Kasumi-1 (cell line): ENCODE measurements at regions not wholly inside any gene's neighbourhood (a gene's known extent, or its start where the extent isn't known, plus 50 kb on each side); places are given as distances from the start of the nearest gene placed in this dataset.
"Not testable (repeated sequence)": the region's sequence is repeated elsewhere in the genome, so short reads cannot be mapped to it uniquely, and the experiment has no call there.

ENCODE experiments used
- DNase-seq, 2 experiments: peaks; one replicate each; lab custom pipeline; 2025; lab: John Stamatoyannopoulos, UW

DNA sequence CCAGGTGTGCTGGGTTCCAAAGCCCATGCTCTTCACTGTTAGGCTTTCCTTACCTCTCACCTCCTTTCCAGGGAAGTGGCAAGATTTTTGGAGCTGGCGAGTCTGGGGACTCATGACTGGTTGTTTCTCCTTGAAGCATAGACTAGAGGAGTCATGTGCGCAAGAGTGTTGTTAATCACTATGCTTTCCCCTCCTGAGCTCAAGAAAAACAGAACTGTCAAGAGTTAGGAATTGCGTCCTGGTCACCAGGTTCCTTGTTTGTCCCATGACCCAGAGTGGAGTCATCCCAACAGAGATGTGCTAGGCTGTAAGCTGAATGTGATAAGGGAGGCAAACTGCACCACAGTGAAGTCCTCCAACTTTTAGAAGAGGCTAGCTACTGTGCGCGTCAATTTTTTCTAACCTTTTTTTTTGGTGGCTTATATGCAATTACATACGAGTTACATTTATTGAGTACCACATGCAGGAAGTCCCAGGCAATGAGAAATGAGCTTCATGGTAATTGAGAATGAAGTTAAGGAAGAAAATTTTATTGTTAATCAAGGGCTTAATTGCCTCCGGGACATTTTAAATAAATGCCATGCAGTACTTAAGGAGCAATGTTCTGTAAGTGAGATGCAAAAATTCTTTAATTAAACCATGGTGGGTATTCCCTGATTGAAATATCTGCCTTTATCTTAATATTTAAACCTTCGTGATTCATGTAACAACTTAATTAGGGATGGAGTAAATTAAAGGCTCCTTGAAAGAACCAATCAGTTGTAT lies 233.9 kb downstream of the ZIC5 start:
- DNase-seq, result no peak

- DNase-seq, result no peak
Observed at GRCh38 chr13:99736541-99736940, 235.0 kb downstream of the ZIC5 start.

GRCh38 chr13:99734013-99734693 lies 232.9 kb downstream of the TM9SF2 start:
- DNase-seq, result no peak

DNA sequence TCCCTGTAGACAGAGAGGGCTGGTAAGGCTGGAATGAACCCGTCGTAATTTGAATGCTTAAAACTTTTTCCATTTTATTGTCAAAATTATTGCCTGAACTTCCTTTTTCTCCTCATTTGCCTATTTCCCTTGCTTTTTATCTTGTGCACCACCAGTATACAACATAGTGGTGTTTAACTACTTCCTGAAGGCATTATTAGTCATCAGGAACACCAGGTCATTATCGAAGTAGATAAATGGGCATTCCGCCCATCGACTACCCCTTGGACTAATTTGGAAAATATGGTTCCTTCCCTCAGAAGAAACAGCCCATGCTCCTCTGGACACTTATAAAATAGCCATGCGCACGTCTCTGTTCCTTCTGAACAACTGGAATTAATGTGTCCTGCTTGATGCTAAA lies 232.1 kb downstream of the TM9SF2 start:
- DNase-seq, result no peak

DNA sequence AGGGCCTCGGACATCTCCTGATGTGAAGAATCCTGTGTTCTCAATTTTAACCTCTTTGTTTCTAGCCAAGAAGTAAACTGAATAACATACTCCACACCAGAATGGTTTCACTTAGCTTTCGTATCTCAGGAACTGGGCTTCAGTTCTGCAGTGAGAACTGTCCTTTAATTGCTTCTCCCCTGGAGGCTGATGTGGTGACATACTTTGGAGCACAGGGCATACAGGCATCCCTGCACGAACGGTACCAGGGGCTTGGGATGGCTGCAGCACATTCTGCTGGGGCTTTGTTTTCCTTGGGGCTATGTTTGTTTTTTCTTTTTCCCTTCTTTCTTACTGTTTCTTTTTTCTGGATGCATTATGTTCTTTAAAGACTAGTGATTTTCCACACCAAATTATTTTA lies 230.5 kb downstream of the TM9SF2 start:
- no peak for DNase-seq

DNA sequence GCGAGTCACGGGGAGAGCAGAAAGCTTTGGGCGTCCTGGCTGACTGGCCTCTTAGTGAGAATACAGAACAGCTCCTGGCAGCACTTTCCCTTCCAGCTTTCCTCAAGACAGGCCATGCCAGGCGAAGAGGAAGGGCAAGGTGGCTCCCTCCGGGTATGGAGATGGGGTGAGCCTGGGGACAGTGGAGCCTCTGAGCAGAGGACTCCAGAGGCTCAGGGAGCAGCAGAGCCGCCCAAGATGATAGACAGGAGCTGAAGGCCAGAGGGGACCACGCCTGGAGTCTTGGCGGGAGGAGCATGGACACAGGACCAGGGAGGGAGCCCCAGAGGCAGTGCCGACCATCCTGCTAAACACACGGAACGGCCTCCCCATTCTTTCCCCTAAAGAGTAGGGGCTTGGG lies 229.1 kb downstream of the TM9SF2 start:
- no peak for DNase-seq

DNA sequence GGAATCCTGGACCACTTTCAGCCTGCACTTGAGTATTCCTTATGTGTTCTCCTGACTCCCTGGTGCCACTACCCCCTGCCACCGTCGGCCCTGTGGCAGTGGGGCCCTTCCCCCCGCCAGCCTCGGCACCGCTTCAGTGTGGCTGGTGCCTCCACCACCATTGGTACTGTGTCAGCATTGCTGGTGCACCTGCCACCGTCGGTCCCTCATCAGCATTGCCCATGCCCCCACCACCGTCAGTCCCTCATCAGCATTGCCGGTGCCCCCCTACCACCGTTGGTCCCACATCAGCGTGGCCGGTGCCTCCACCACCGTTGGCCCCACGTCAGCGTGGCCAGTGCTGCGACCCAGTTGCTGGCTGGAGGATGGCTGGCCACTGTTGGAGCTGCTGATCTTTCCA lies 228.5 kb downstream of the TM9SF2 start:
- DNase-seq, result no peak

- not testable (repeated sequence) for DNase-seq
Observed at GRCh38 chr13:99727651-99728050, 226.4 kb downstream of the TM9SF2 start.

DNA sequence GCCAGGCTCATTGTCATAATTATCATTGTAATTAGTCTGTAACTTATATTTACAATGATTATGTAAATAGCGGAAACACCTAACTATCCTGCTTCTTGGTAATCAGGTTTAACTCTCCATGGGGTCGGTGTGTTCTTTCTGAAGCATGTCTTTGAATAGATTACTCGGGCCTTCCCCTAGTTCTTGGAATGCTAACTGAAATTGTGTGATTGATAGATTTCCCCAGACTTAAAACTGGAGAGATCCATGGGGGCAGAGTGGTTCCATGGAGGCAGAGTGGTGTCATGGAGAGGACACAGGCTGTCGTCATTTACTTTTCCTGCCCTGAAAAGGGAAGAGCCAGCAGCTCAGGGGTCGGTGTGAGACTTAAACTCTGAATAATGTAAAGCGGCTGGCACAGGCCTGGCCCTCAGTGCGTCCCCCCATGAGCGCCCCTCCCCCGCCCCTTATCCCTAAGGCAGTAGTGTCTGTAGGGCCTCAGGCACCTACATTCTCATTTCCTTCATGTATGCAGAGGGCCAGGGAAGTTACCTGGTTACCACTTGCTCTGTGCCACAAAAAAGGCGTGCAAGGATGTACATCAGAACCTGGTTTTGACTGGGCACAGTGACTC lies 225.1 kb downstream of the TM9SF2 start:
- DNase-seq, result no peak

DNA sequence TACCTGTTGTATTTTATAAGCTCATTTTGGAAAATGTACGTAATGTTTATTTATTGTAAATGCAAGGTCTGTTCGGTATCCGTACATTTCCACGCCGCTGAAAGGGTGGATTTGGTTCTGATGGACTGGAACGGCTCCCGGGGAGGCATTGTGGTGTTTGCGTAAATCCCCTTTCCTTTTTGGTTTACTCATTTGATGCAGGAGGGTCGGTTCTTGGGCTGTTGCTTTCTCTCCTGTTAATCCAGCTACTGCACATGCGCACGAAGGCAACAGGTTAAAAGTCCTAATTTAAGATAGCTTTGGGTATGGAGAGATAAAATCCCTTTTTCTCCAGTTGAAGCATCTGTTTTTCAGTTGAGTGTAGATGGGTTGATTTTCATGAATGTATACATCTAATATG lies 224.4 kb downstream of the TM9SF2 start:
- DNase-seq, result no peak

DNA sequence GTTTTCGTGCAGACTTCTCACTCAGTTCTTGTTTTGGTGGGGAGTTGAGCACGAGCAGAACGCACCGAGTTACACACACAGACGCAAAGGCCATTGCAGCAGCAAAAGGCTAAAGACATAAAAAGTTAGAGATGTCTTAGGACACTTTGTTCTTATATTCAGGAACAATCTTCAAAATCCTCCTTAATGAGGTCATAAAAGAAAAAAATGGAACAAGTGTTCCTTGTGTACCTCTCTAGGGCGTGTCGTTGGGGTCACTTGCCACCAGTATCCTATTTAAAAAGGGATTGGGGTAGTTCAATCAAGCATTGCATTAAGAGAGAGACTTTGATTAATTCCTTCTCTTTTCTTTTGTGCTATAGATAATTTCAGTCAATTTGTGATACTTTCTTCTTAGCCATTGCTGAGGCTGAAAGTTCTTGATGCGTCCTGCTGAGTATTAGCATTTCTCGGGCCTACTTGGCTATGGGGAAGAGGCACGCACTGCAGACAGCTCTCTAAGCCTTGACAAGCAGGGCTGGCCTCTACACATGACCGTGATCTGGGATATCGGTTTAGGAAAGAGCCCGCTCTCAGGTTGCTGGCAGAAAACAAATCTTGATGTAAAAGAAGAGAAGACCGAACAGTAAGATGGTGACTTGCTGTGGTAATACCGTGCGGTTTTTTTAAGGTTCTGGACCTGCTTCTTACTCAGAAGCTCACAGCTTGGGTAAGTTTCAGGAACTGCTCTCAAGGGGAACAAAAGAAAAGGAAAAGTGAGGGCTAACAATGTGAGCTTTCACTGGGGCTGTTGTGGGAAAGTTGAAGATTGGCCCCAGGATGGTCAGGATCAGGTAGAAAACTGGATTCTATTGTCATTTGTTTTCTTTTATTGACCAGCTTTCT lies 223.6 kb downstream of the TM9SF2 start:
- no peak for DNase-seq

GRCh38 chr13:99723878-99724277 lies 222.6 kb downstream of the TM9SF2 start:
- DNase-seq, result no peak

DNA sequence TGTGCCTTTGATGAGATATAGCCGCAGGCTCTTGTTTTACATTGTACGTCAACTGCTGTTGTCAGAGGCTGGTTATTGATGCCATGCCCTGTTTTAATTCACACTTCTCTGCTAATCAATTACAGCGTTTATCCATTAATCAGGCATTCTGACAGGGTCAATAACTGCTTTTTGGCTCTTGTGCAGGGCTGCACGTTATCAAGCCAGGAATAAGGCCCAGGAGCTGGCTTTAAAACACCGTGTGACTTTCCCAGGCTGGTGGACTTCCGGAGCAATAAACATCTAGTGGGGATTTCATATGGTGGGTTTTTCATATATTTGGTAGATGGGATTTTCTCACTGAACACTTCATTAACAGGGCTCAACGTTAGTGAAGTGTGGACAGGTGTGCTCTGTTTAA lies 221.7 kb downstream of the TM9SF2 start:
- no peak for DNase-seq

GRCh38 chr13:99722338-99722818 lies 221.1 kb downstream of the TM9SF2 start:
- DNase-seq, result no peak

GRCh38 chr13:99721606-99722337 lies 220.5 kb downstream of the TM9SF2 start:
- peak; percentile 77 to 79 for DNase-seq

DNA sequence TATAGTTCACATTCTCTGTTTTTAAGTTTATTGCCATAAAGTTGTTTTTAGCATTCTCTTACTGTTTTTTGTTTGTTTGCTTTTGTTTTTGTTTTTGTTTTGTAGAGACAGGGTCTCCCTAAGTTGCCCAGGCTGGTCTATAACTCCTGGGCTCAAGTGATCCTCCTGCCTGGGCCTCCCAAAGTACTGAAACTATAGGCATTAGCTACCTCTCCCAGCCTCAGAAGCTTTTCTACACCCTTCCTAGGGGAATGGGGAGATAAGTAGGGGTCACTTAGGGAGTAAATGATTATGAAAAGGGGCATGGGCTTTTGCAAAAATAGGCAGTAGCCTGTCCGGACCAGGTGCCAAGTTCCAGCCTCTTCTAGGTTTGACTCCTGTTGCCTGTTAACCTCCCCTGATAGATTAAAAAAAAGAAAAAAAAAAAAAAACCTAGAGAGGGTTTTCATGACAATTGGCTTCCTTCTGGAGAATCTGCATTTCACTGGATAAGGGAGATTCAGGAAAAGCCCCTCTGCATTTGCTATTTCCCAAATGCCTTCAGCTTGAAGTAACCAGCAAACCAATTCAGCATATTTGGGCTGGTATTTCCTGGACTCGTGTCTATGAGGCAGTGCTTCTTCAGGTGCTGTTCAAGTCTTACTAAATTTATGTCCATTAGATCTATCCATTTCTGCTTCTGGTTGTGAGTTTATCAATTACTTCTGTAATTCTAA lies 216.8 kb downstream of the TM9SF2 start:
- DNase-seq, result no peak

DNA sequence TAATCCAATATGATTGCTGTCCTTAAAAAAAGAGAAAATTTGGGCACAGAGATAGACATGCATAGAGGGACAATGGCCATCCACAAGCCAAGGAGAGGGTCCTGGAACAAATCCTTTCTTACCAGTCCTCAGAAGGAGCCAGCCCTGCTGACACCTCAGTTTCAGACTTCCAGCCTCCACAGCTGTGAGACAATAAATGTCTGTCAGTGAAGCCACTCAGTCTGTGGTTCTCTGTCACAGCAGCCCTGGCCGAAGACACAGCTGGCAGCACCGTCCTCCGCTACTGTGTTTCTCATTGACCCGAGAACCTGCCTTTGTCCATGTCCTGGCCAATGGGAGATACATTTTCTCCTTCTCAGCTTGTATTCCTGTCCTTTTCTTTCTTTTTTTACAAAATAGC lies 207.9 kb downstream of the TM9SF2 start:
- DNase-seq, result no peak

GRCh38 chr13:99704390-99704789 lies 203.1 kb downstream of the TM9SF2 start:
- no peak for DNase-seq

DNA sequence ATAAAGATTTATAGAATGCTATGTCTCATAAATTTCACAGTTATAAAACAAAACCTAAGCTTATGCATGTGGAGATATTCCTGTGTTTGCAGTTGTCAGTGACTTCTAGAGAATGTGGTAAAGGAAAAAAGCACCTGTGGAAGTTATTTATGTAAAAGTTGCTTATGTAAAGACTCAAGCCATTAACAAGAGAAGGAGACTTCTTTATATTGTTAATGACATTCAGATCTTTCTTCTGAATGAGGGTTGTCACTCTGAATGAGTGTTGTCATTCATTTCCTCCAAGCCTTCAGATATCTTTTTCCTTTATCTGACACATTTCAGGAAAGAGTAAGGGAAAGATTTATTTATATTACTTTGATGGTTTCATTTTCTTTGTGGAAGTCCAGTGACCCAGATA lies 202.6 kb downstream of the TM9SF2 start:
- no peak for DNase-seq

DNA sequence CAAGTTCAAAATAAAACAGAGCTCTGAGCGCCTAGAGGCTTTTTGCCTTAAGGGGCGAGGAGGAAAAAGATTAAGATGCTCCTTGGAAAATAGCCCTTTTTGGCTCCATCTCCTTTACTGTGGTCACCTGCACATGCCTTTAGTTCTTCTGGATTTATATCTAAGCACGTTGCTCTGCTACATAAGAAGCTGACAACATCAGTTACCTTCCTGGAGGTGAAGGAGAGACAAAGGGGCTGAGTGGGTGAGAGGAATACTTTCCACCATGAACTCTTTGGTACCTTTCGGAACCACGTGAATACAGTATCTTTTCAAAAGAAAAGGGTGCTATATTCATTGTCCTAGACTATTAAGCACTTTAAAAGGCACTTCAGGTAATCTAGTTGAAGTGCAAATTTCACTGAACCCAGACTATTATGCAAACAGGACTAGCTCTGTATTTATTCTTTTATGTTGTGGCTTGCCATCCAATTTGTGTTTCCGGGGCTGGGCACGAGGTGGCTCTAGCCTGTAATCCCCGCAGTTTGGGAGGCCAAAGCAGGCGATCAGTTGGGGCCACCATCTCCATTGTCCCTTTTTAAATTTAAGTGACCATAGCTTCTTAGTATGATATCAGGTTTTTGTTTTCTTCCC lies 201.5 kb downstream of the TM9SF2 start:
- DNase-seq, result no peak
